ENCODE measurements at regions not wholly inside any gene's neighbourhood (a gene's known extent, or its start where the extent isn't known, plus 50 kb on each side); places are given as distances from the start of the nearest gene placed in this dataset.
"Not testable (repeated sequence)": the region's sequence is repeated elsewhere in the genome, so short reads cannot be mapped to it uniquely, and the experiment has no call there.

- ChIA-PET POLR2A (no interaction called here), CTCF (interaction anchor here (0.6 to 1.0 kb wide), 2 partner anchors 24 to 1833 kb away, joined by 3 read pairs; no protein-coding TSS in a partner anchor)
- H3K27ac Mint-ChIP-seq, result no peak overlapping the region
- TF ChIP-seq CTCF (IDR thresholded peaks at IDR 0.05), result no peak
- peaks cover 15% of the 10 kb centered on the region for H3K4me1 Mint-ChIP-seq
- peak; percentile 40 for ATAC-seq (ENCODE audit: low read depth)
- peak overlapping the region; percentile 44 for H3K4me3 Mint-ChIP-seq
- H3K36me3 Mint-ChIP-seq (ENCODE audit: low read depth), result no peaks in the 10 kb centered on the region
- no peaks in the 10 kb centered on the region for H3K27me3 Mint-ChIP-seq
- DNase-seq, result peak; percentile 28
- H3K9me3 Mint-ChIP-seq, result peaks cover 2% of the 10 kb centered on the region
- intact Hi-C loops (cut with micrococcal nuclease), result loop anchor here (5.0 to 10.0 kb wide), 2 partner anchors 1310 to 1917 kb away; no protein-coding TSS in a partner anchor
These were observed 1378.7 kb downstream of the XPNPEP1 start for GRCh38 chr10:108544500-108545120.

- intact Hi-C loops (cut with micrococcal nuclease), result not testable (repeated sequence)
These were observed 1369.0 kb upstream of the SORCS1 start for GRCh38 chr10:108533551-108533950.

DNA sequence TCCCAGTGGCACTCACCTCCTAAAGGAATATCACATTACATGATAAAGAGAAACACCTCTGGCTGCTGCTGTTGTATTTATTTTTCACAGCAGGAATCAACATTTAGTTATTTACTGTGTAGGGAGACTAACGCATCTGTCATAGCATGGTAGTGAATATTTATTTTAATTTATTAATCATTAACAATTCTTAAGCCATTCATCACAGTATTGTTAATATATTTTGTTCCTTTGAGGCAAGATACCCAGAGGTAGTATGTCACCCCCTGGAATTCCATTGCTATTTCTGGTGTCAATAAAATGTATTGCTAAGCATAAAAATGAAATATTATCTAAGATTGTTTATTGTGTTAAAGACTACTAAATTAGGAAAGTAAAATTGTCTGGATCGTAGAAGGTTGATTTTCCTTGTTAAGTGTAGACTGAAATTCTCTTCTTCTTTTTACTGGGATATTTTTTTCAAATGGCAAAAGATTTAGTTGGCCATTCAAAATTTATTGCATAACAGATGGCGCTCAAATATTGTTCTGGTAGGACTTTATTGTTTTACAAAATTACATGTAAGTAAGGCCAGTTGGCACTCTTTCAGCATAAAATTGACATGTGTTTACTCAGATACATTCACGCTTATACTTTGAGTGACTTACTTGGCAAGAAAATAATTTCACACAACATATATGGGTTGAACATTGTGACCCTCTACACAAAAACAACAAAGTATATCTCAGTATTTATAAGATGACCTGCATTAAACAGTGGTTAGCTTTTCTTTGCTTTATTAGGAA, 1358.7 kb upstream of the SORCS1 start:
- no peak for ATAC-seq (ENCODE audit: low read depth)
- no peak for TF ChIP-seq CTCF (IDR thresholded peaks at IDR 0.05)
- CTCF ChIA-PET, result no interaction called here

More at GRCh38 chr10:108533551-108533950, 1369.0 kb upstream of the SORCS1 start:
- H3K36me3 Mint-ChIP-seq (ENCODE audit: low read depth); POLR2A ChIA-PET; H3K27me3 Mint-ChIP-seq; H3K4me3 Mint-ChIP-seq; H3K27ac Mint-ChIP-seq; CTCF ChIA-PET; DNase-seq; H3K9me3 Mint-ChIP-seq; ATAC-seq (ENCODE audit: low read depth); H3K4me1 Mint-ChIP-seq: not testable (repeated sequence)

GRCh38 chr10:108521827-108522492, 1357.5 kb upstream of the SORCS1 start:
- POLR2A ChIA-PET, result no interaction called here
- no peak for TF ChIP-seq CTCF (IDR thresholded peaks at IDR 0.05)
- intact Hi-C loops (cut with micrococcal nuclease), result no loop called here
- H3K27ac Mint-ChIP-seq, result no peak overlapping the region
- H3K4me1 Mint-ChIP-seq, result no peaks in the 10 kb centered on the region
- CTCF ChIA-PET, result no interaction called here
- peaks cover 10% of the 10 kb centered on the region for H3K9me3 Mint-ChIP-seq
- no peak for ATAC-seq (ENCODE audit: low read depth)
- H3K27me3 Mint-ChIP-seq, result no peaks in the 10 kb centered on the region
- H3K4me3 Mint-ChIP-seq, result no peak overlapping the region
- H3K36me3 Mint-ChIP-seq (ENCODE audit: low read depth), result no peaks in the 10 kb centered on the region
- DNase-seq, result no peak

More for the DNA sequence above, 1358.7 kb upstream of the SORCS1 start:
- no peaks in the 10 kb centered on the region for H3K36me3 Mint-ChIP-seq (ENCODE audit: low read depth)
- POLR2A ChIA-PET, result no interaction called here
- DNase-seq, result no peak
- intact Hi-C loops (cut with micrococcal nuclease), result no loop called here
- no peak overlapping the region for H3K4me3 Mint-ChIP-seq
- no peaks in the 10 kb centered on the region for H3K4me1 Mint-ChIP-seq
- H3K27ac Mint-ChIP-seq, result no peak overlapping the region
- no peaks in the 10 kb centered on the region for H3K27me3 Mint-ChIP-seq
- peaks cover 8% of the 10 kb centered on the region for H3K9me3 Mint-ChIP-seq

DNA sequence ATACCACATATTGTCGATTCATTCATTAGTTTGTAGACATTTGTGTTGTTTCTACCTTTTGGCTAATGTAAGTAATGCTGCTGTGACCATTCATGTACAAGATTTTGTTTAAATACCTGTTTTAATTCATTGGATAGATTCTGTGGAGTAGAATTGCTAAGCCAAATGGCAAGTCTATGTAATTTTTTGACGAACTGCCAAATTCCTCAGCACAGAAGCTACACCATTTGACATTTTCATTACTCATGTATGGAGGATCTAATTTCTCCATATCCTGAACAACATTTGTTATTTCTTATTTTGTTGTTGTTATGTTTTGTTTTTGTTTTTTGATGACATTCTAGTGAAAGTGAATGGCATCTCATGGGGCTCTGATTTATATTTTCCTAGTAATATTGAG, 1351.3 kb upstream of the SORCS1 start:
- intact Hi-C loops (cut with micrococcal nuclease), result no loop called here
- TF ChIP-seq CTCF (IDR thresholded peaks at IDR 0.05), result no peak
- Mint-ChIP-seq H3K36me3 (ENCODE audit: low read depth) (no peaks in the 10 kb centered on the region), H3K27ac (no peak overlapping the region), H3K4me1 (no peaks in the 10 kb centered on the region), H3K27me3 (no peaks in the 10 kb centered on the region), H3K9me3 (peaks cover 10% of the 10 kb centered on the region), H3K4me3 (no peak overlapping the region)
- ATAC-seq (ENCODE audit: low read depth) (no peak), DNase-seq (no peak)
- CTCF ChIA-PET, result no interaction called here
- POLR2A ChIA-PET, result no interaction called here
